Spleen (tissue), 11 donors: ENCODE measurements at regions not wholly inside any gene's neighbourhood (a gene's known extent, or its start where the extent isn't known, plus 50 kb on each side); places are given as distances from the start of the nearest gene placed in this dataset.

ENCODE experiments used
- DNase-seq: peaks from one replicate; pipeline ENCODE4 v3.0.0-alpha.2; 2020
- H3K27ac ChIP-seq, 8 donors: fragments of 200-600 bp; sonication (generic) in 7 of 8; 1 replicate in 4 of 8; 2 replicates in 4 of 8; pipeline versions ENCODE4 v1.5.0 to v1.8.0; 2016 to 2021; ENCODE audit warnings: inconsistent platforms in 4 of 8, mild to moderate bottlenecking in 4 of 8, moderate library complexity in 1 of 8
- H3K27me3 ChIP-seq, 7 donors: fragments of 200-600 bp; sonication (generic) in 6 of 7; replicated peaks in 1 of 7; 1 replicate in 4 of 7; 2 replicates in 3 of 7; pipeline versions ENCODE4 v1.5.0 to v1.8.0; 2016 to 2021; ENCODE audit warnings: inconsistent platforms in 3 of 7, mild to moderate bottlenecking in 1 of 7
- H3K36me3 ChIP-seq, 6 donors: fragments of 200-600 bp; sonication (generic) in 5 of 6; 1 replicate in 4 of 6; 2 replicates in 2 of 6; pipeline versions ENCODE4 v1.5.0 to v1.8.0; 2016 to 2021; ENCODE audit warnings: inconsistent platforms in 2 of 6
- H3K4me1 ChIP-seq, 6 donors: fragments of 200-600 bp; sonication (generic) in 5 of 6; 1 replicate in 3 of 6; 2 replicates in 3 of 6; pipeline versions ENCODE4 v1.5.0 to v1.8.0; 2016 to 2021; ENCODE audit warnings: inconsistent platforms in 3 of 6
- H3K4me3 ChIP-seq, 8 donors: fragments of 200-600 bp; sonication (generic) in 7 of 8; 1 replicate in 4 of 8; 2 replicates in 4 of 8; pipeline versions ENCODE4 v1.5.0 to v1.8.0; 2016 to 2021; ENCODE audit warnings: inconsistent platforms in 4 of 8, mild to moderate bottlenecking in 4 of 8, moderate library complexity in 2 of 8
- H3K9me3 ChIP-seq, 8 donors: fragments of 200-600 bp; sonication (generic) in 7 of 8; 1 replicate in 4 of 8; 2 replicates in 4 of 8; pipeline versions ENCODE4 v1.5.0 to v1.8.0; 2016 to 2021; ENCODE audit warnings: inconsistent platforms in 4 of 8
- CTCF ChIP-seq, 11 experiments: fragments of 200-600 bp in 7 of 11; fragments of 450-650 bp in 4 of 11; sonication (generic) in 4 of 11; IDR thresholded peaks in 8 of 11; conservative IDR thresholded peaks in 3 of 11; 1 replicate in 7 of 11; 2 replicates in 4 of 11; pipeline versions ENCODE4 v1.4.0 to v1.8.0; 2016 to 2021; ENCODE audit warnings: antibody characterized with exemption in 11 of 11, inconsistent platforms in 4 of 11, mild to moderate bottlenecking in 1 of 11
- POLR2A ChIP-seq, 3 donors: fragments of 450-650 bp; IDR thresholded peaks; one replicate each; pipeline ENCODE4 v1.5.1; 2017; ENCODE audit warnings: antibody characterized with exemption in 3 of 3, mild to moderate bottlenecking in 1 of 3
- POLR2AphosphoS5 ChIP-seq, 3 donors: sonication (generic); formaldehyde crosslinking; IDR thresholded peaks; one replicate each; pipeline ENCODE4 v1.5.1; 2017; ENCODE audit warnings: antibody characterized with exemption in 3 of 3
- WGBS, 5 donors: extraction: QIAGEN DNeasy Blood & Tissue Kit in 3 of 5; methylation state at CpG; one replicate each; pipeline versions ENCODE4 v1.1.5 to v1.1.7; 2013 to 2018; 5-methylcytosine and 5-hydroxymethylcytosine counted together
- intact Hi-C: fragments of 100-400 bp; cut with DNase I; formaldehyde crosslinking; loops from one replicate; pipeline ENCODE4 v1.15.0; 2023; ENCODE audit warnings: low total_unique reads
- donor health status: healthy with polysubstance abuse.
- donor health status: DM: no; HTN: no; CAD: no; lungs with moderate emphysema.
- donor health status: DM: no; HTN: no; CAD: no.
- donor health status: Bipolar disorder and iron deficiency.
- donor health status: healthy.
- donor health status: DM: no; HTN: no; CAD: no.
- donor health status: DM: yes; HTN: yes; CAD: no.

- WGBS, 5 donors, result 93 to 100% (median 96%) methylated on average over 10 of the region's 10 CpGs
- no peak for TF ChIP-seq CTCF (IDR thresholded peaks at IDR 0.05 in 8 of 11, conservative IDR thresholded peaks at IDR 0.05 in 3 of 11)
- TF ChIP-seq POLR2AphosphoS5 (IDR thresholded peaks at IDR 0.05), result no peak
- TF ChIP-seq POLR2A (IDR thresholded peaks at IDR 0.05), result no peak
- no peaks in the 10 kb centered on the region for H3K27me3 ChIP-seq
- no peak overlapping the region for H3K4me3 ChIP-seq
- intact Hi-C loops, result no loop called here
- H3K9me3 ChIP-seq, result no peaks in the 10 kb centered on the region
- H3K4me1 ChIP-seq, result no peaks in the 10 kb centered on the region
- H3K27ac ChIP-seq, result no peak overlapping the region
- H3K36me3 ChIP-seq, result no peaks in the 10 kb centered on the region
- no peak for DNase-seq
These were observed 130.9 kb upstream of the TMEM108 start for GRCh38 chr3:132907293-132907692.

GRCh38 chr3:132900481-132900880 lies 137.7 kb upstream of the TMEM108 start:
- TF ChIP-seq POLR2A (IDR thresholded peaks at IDR 0.05), result no peak
- TF ChIP-seq CTCF (IDR thresholded peaks at IDR 0.05 in 8 of 11, conservative IDR thresholded peaks at IDR 0.05 in 3 of 11), result no peak
- TF ChIP-seq POLR2AphosphoS5 (IDR thresholded peaks at IDR 0.05), result no peak
- Histone ChIP-seq H3K36me3 (no peaks in the 10 kb centered on the region), H3K27me3 (no peaks in the 10 kb centered on the region), H3K9me3 (peaks cover 0 to 3% (median 0%) of the 10 kb centered on the region in 8 donors), H3K4me1 (no peaks in the 10 kb centered on the region), H3K27ac (no peak overlapping the region), H3K4me3 (no peak overlapping the region)
- intact Hi-C loops, result no loop called here
- DNase-seq, result no peak

- Histone ChIP-seq H3K27me3 (no peaks in the 10 kb centered on the region), H3K4me3 (no peak overlapping the region), H3K4me1 (no peaks in the 10 kb centered on the region), H3K27ac (no peak overlapping the region), H3K9me3 (peaks cover 0 to 3% (median 0%) of the 10 kb centered on the region in 8 donors), H3K36me3 (no peaks in the 10 kb centered on the region)
- WGBS, 5 donors, result 85 to 92% (median 90%) methylated on average over 5 of the region's 5 CpGs
- DNase-seq, result no peak
- intact Hi-C loops, result no loop called here
- TF ChIP-seq POLR2A (IDR thresholded peaks at IDR 0.05) (no peak), POLR2AphosphoS5 (IDR thresholded peaks at IDR 0.05) (no peak), CTCF (IDR thresholded peaks at IDR 0.05 in 8 of 11, conservative IDR thresholded peaks at IDR 0.05 in 3 of 11) (no peak)
These were observed 140.1 kb upstream of the TMEM108 start for GRCh38 chr3:132898141-132898540.

- intact Hi-C loops, result no loop called here
- 83 to 97% (median 91%) methylated on average over 3 of the region's 3 CpGs for WGBS, 5 donors
- no peaks in the 10 kb centered on the region for H3K27me3 ChIP-seq
- no peaks in the 10 kb centered on the region for H3K4me1 ChIP-seq
- TF ChIP-seq CTCF (IDR thresholded peaks at IDR 0.05 in 8 of 11, conservative IDR thresholded peaks at IDR 0.05 in 3 of 11) (no peak), POLR2AphosphoS5 (IDR thresholded peaks at IDR 0.05) (no peak), POLR2A (IDR thresholded peaks at IDR 0.05) (no peak)
- H3K9me3 ChIP-seq, result peaks cover 0 to 3% (median 0%) of the 10 kb centered on the region in 8 donors
- DNase-seq, result no peak
- H3K36me3 ChIP-seq, result no peaks in the 10 kb centered on the region
- H3K27ac ChIP-seq, result no peak overlapping the region
- no peak overlapping the region for H3K4me3 ChIP-seq
These were observed 145.2 kb upstream of the TMEM108 start for GRCh38 chr3:132892956-132893355.
